Right lobe of liver (tissue), 6 donors: ENCODE measurements at regions not wholly inside any gene's neighbourhood (a gene's known extent, or its start where the extent isn't known, plus 50 kb on each side); places are given as distances from the start of the nearest gene placed in this dataset.

Experiments used
- ATAC-seq, 4 donors: fragments of 200-7000 bp; cut with Tn5 transposase; one replicate each; pipeline ENCODE4 v1.9.1; 2020; ENCODE audit warnings: mild to moderate bottlenecking in 4 of 4, moderate library complexity in 4 of 4
- DNase-seq, 3 donors: peaks; one replicate each; pipeline ENCODE4 v3.0.0-alpha.2; 2020
- H3K27ac ChIP-seq, 3 donors: fragments of 200-600 bp; one replicate each; pipeline ENCODE4 v1.8.0; 2022
- H3K27me3 ChIP-seq, 2 donors: fragments of 200-600 bp; one replicate each; pipeline ENCODE4 v1.8.0; 2022
- H3K36me3 ChIP-seq, 4 donors: fragments of 200-600 bp; sonication (generic) in 1 of 4; one replicate each; pipeline versions ENCODE4 v1.5.1 to v1.8.0; 2017 to 2022; ENCODE audit warnings: control low read depth in 1 of 4
- H3K4me1 ChIP-seq, 4 donors: fragments of 200-600 bp; sonication (generic) in 1 of 4; one replicate each; pipeline versions ENCODE4 v1.5.1 to v1.8.0; 2017 to 2022; ENCODE audit warnings: control low read depth in 1 of 4
- H3K4me3 ChIP-seq, 3 donors: fragments of 200-600 bp; one replicate each; pipeline ENCODE4 v1.8.0; 2022
- H3K9me3 ChIP-seq, 4 donors: fragments of 200-600 bp; sonication (generic) in 1 of 4; one replicate each; pipeline versions ENCODE4 v1.5.1 to v1.8.0; 2017 to 2022; ENCODE audit warnings: control low read depth in 1 of 4
- CTCF ChIP-seq, 4 donors: fragments of 200-600 bp in 3 of 4; fragments of 450-650 bp in 1 of 4; IDR thresholded peaks; one replicate each; pipeline versions ENCODE4 v1.5.1 to v1.8.0; 2016 to 2022; ENCODE audit warnings: antibody characterized with exemption in 4 of 4, mild to moderate bottlenecking in 2 of 4
- POLR2A ChIP-seq: fragments of 450-650 bp; IDR thresholded peaks from one replicate; pipeline ENCODE4 v1.6.1; 2017; ENCODE audit warnings: antibody characterized with exemption, mild to moderate bottlenecking
- WGBS: methylation state at CpG from one replicate; pipeline ENCODE4 v1.1.6; 2018; ENCODE audit warnings: low coverage, low lambda C conversion rate; ENCODE audit not compliant: insufficient coverage; ENCODE audit errors: missing lambda C conversion rate; 5-methylcytosine and 5-hydroxymethylcytosine counted together
- intact Hi-C, 2 donors: fragments of 100-400 bp; cut with DNase I; formaldehyde crosslinking; loops; one replicate each; pipeline versions ENCODE4 v1.11.2 to v1.14.1; 2022
- donor health status: DM: no; HTN: yes; CAD: no.
- donor health status: DM: no; HTN: no; CAD: no.
- donor health status: DM: no; HTN: no; CAD: no.
- donor health status: DM: no; HTN: yes; CAD: no.
- donor health status: DM: no; HTN: yes; CAD: no.

GRCh38 chr5:60509519-60509918, 190.4 kb downstream of the DEPDC1B start:
- no peak overlapping the region for H3K27ac ChIP-seq
- no peaks in the 10 kb centered on the region for H3K9me3 ChIP-seq
- no peak for ATAC-seq
- no peaks in the 10 kb centered on the region for H3K27me3 ChIP-seq
- no peaks in the 10 kb centered on the region for H3K36me3 ChIP-seq
- no peaks in the 10 kb centered on the region for H3K4me1 ChIP-seq
- H3K4me3 ChIP-seq: no peak overlapping the region
- WGBS: 73% methylated on average over 2 of the region's 2 CpGs
- no peak for DNase-seq
- intact Hi-C loops: no loop called here
- no peak for TF ChIP-seq CTCF (IDR thresholded peaks at IDR 0.05)

- no peaks in the 10 kb centered on the region for H3K27me3 ChIP-seq
These were observed 192.3 kb downstream of the DEPDC1B start for GRCh38 chr5:60507687-60508086.

GRCh38 chr5:60505373-60506171, 194.4 kb downstream of the DEPDC1B start:
- no peaks in the 10 kb centered on the region for H3K4me1 ChIP-seq
- H3K27ac ChIP-seq: no peak overlapping the region
- 70% methylated on average over 7 of the region's 7 CpGs for WGBS
- no peak for ATAC-seq
- H3K36me3 ChIP-seq: no peaks in the 10 kb centered on the region
- no peaks in the 10 kb centered on the region for H3K9me3 ChIP-seq
- H3K27me3 ChIP-seq: no peaks in the 10 kb centered on the region
- no peak overlapping the region for H3K4me3 ChIP-seq
- no peak for DNase-seq
- intact Hi-C loops: no loop called here
- TF ChIP-seq POLR2A (no peak), CTCF (IDR thresholded peaks at IDR 0.05) (no peak)

More at GRCh38 chr5:60507687-60508086, 192.3 kb downstream of the DEPDC1B start:
- ATAC-seq (no peak), DNase-seq (no peak)
- no peak overlapping the region for H3K4me3 ChIP-seq
- WGBS: 100% methylated on average over 3 of the region's 3 CpGs
- no peaks in the 10 kb centered on the region for H3K4me1 ChIP-seq
- no peaks in the 10 kb centered on the region for H3K9me3 ChIP-seq
- intact Hi-C loops: no loop called here
- TF ChIP-seq CTCF (IDR thresholded peaks at IDR 0.05) (no peak), POLR2A (no peak)
- no peak overlapping the region for H3K27ac ChIP-seq
- no peaks in the 10 kb centered on the region for H3K36me3 ChIP-seq

GRCh38 chr5:60504342-60504741, 195.6 kb downstream of the DEPDC1B start:
- H3K27ac ChIP-seq: no peak overlapping the region
- no peak overlapping the region for H3K4me3 ChIP-seq
- WGBS: 50% methylated on average over 2 of the region's 2 CpGs
- no peak for ATAC-seq
- DNase-seq: no peak
- H3K36me3 ChIP-seq: no peaks in the 10 kb centered on the region
- H3K27me3 ChIP-seq: no peaks in the 10 kb centered on the region
- intact Hi-C loops: no loop called here
- TF ChIP-seq POLR2A: no peak
- no peak for TF ChIP-seq CTCF (IDR thresholded peaks at IDR 0.05)
- no peaks in the 10 kb centered on the region for H3K9me3 ChIP-seq
- no peaks in the 10 kb centered on the region for H3K4me1 ChIP-seq
